Mesothelial cell of epicardium (in vitro differentiated cells): ENCODE measurements at regions not wholly inside any gene's neighbourhood (a gene's known extent, or its start where the extent isn't known, plus 50 kb on each side); places are given as distances from the start of the nearest gene placed in this dataset.

Experiments used
- DNase-seq, 2 experiments: peaks; one replicate each; pipeline ENCODE4 v3.0.0; 2021; ENCODE audit warnings: low spot score in 2 of 2; ENCODE audit not compliant: unreplicated experiment in 2 of 2
- H3K27ac Mint-ChIP-seq: 2 replicates; pipeline ENCODE4 v1.8.0; 2021; ENCODE audit warnings: mixed read lengths
- H3K27me3 Mint-ChIP-seq: 2 replicates; pipeline ENCODE4 v1.8.0; 2021; ENCODE audit warnings: low read depth, mixed read lengths
- H3K36me3 Mint-ChIP-seq: 2 replicates; pipeline ENCODE4 v1.8.0; 2021; ENCODE audit warnings: mixed read lengths
- H3K4me1 Mint-ChIP-seq: 2 replicates; pipeline ENCODE4 v1.8.0; 2021; ENCODE audit warnings: mixed read lengths
- H3K4me3 Mint-ChIP-seq: 2 replicates; pipeline ENCODE4 v1.8.0; 2021; ENCODE audit warnings: mild to moderate bottlenecking, moderate library complexity, mixed read lengths
- H3K9me3 Mint-ChIP-seq: 2 replicates; pipeline ENCODE4 v1.8.0; 2021; ENCODE audit warnings: mixed read lengths
- TF ChIP-seq, protein P1 (sequence below): fragments of 200-600 bp; sonication (generic); IDR thresholded peaks from one replicate; pipeline ENCODE4 v1.5.0; 2021; ENCODE audit warnings: antibody characterized with exemption; ENCODE audit not compliant: unreplicated experiment

DNA sequence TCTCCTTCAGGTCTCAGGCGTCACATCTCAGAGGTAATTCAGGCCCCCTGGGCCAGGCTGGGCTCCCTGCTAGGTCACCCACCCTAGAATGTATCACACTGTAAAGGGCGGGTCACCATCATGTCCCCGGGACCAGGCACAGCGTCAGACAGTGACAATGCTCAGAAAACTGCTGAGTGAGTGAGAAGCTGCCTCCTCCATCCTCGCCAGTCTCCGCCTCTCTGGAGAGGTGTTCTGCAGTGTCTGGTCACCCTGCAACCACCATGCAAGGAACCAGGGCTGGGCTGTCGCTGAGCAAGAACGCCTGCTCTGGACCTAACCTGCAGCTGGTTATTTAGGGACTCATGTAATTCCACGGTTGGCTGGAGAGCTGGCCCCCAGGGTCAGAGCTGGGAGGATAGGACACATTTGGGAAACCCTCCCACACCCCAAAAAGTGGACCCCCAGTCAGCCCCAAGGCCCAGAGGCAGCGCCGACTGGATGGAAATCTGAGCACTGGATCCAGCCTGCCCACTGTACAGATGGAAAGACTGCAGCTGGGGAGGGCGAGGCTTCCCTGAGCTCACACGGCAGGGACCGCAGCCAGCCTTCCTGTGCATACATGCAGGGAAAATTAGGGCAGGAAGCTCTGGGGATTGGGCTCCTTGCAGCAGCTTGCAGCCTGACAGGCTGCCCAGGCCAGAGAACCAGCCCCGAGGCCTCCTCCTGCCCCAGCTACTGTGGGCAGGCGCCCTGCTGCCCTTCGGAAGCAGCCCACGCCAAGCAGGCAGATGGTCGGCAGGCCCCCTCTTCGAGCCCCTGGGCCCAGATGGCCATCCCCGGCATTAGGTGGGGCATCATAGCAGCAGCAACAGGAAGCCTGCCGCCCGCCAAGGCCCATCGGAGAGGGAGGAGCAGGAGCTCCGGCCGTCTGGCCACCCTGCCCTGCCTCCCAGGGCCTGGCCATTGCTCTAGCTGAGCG, 105.4 kb upstream of the ZMIZ1 start:
- no peak for DNase-seq
- H3K4me1 Mint-ChIP-seq: peaks cover 34% of the 10 kb centered on the region
- H3K27me3 Mint-ChIP-seq: no peaks in the 10 kb centered on the region

DNA sequence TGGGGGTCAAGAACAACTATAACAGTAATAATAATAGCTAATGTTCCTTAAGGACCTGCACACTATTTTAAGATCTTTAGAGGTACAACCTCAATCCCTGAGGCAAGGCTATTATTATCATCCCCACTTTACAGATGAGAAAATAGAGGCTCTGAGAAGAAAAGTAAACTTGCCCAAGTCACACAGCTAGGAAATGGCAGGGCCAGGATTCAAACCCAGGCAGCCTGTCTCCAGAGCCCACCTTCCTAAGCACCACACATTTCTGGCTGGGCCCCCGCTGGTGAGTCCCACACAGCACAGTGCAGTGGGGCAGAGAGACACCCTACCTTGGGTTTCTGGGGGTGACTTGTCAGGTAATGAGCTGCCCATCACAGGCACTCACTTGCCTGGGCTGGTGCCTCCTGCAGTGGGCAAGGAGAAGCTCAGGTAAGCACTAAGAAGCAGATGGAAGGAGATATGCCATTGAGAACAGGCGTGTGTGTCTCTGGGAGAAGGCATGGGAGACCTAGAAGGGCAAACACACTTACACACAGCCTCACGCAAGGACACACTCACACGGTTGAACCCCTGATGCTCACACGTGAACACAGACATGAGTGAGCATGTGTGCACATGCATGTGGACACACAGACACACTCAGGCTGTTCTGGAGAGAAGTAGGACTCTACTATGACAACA, 104.4 kb upstream of the ZMIZ1 start:
- H3K4me3 Mint-ChIP-seq: no peak overlapping the region
- no peaks in the 10 kb centered on the region for H3K9me3 Mint-ChIP-seq

More for the DNA sequence above, 105.4 kb upstream of the ZMIZ1 start:
- TF ChIP-seq, protein P1, sequence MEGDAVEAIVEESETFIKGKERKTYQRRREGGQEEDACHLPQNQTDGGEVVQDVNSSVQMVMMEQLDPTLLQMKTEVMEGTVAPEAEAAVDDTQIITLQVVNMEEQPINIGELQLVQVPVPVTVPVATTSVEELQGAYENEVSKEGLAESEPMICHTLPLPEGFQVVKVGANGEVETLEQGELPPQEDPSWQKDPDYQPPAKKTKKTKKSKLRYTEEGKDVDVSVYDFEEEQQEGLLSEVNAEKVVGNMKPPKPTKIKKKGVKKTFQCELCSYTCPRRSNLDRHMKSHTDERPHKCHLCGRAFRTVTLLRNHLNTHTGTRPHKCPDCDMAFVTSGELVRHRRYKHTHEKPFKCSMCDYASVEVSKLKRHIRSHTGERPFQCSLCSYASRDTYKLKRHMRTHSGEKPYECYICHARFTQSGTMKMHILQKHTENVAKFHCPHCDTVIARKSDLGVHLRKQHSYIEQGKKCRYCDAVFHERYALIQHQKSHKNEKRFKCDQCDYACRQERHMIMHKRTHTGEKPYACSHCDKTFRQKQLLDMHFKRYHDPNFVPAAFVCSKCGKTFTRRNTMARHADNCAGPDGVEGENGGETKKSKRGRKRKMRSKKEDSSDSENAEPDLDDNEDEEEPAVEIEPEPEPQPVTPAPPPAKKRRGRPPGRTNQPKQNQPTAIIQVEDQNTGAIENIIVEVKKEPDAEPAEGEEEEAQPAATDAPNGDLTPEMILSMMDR: no peak
- Mint-ChIP-seq H3K9me3 (no peaks in the 10 kb centered on the region), H3K36me3 (no peaks in the 10 kb centered on the region), H3K27ac (no peak overlapping the region), H3K4me3 (no peak overlapping the region)

DNA sequence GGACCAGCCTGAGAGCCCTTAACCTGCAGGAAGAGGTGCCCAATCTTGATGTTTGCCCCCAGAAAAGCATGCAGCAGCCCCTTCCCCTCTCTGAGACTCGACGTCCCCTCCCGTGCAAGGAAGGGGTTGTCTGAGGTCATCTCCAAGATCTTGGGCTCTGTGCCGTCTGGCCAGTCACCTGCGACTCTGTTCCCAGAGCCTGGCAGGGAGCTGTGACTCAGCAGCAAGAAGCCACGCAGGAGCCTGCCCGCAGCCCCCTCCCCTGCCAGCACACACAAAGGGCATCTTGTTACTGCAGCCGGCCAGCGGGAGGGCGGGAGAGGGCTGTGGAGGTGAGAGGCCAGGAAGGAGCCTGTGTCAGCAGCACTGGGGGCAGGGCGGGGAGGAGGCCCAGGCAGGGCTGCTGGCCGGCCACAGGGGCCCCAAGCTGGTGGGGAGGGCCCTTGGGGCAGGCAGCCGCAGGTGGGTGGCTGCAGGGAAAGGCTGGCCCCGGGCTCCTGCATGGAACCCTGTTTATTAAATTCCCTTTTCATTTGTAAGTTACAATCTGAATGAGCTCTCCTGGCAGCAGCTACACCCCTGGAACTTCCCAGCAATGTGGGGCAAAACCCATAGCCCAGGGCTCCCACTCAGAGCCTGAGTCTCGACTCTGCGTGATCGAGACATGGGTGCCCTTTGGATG, 103.7 kb upstream of the ZMIZ1 start:
- no peak for DNase-seq
- H3K27ac Mint-ChIP-seq: no peak overlapping the region
- H3K4me1 Mint-ChIP-seq: peaks cover 26% of the 10 kb centered on the region
- no peak overlapping the region for H3K4me3 Mint-ChIP-seq
- TF ChIP-seq, protein P1: no peak
- H3K36me3 Mint-ChIP-seq: no peaks in the 10 kb centered on the region
- no peaks in the 10 kb centered on the region for H3K9me3 Mint-ChIP-seq
- no peaks in the 10 kb centered on the region for H3K27me3 Mint-ChIP-seq

More for the DNA sequence above, 104.4 kb upstream of the ZMIZ1 start:
- TF ChIP-seq, protein P1: no peak
- Mint-ChIP-seq H3K27me3 (no peaks in the 10 kb centered on the region), H3K27ac (no peak overlapping the region), H3K4me1 (peaks cover 33% of the 10 kb centered on the region), H3K36me3 (no peaks in the 10 kb centered on the region)
- no peak for DNase-seq

DNA sequence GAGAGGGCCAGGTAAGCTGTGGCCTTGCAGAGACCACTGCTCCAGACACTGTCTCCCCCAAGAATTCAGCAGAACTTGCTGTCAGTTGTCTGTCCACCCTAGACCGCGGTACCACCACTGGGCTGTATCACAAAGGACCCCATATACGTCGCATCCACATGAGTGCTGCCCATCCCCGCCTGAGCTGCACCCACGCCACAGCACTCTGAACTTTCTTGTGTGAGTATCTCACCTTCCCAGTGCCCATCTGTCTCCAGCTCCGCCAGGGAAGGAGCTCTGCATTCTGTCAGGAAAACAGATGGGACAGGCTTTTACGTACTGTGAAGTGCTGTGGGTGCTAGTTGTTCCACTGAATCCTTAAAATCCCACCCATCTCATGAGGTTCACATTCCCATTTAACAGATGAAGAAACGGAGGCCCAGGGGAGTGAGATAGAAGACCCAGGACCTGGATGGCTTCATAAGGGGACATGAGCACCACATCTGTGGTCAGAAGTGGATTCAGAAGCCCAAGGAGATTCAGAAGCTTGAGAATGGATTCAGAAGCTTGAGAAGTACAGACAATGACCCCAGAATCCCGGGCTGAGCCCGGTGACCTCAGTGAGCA, 102.5 kb upstream of the ZMIZ1 start:
- H3K27ac Mint-ChIP-seq: no peak overlapping the region
- no peaks in the 10 kb centered on the region for H3K27me3 Mint-ChIP-seq
- H3K9me3 Mint-ChIP-seq: no peaks in the 10 kb centered on the region
- TF ChIP-seq, protein P1: no peak
- H3K4me3 Mint-ChIP-seq: no peak overlapping the region
- no peaks in the 10 kb centered on the region for H3K36me3 Mint-ChIP-seq
- peaks cover 14% of the 10 kb centered on the region for H3K4me1 Mint-ChIP-seq
- DNase-seq: no peak

DNA sequence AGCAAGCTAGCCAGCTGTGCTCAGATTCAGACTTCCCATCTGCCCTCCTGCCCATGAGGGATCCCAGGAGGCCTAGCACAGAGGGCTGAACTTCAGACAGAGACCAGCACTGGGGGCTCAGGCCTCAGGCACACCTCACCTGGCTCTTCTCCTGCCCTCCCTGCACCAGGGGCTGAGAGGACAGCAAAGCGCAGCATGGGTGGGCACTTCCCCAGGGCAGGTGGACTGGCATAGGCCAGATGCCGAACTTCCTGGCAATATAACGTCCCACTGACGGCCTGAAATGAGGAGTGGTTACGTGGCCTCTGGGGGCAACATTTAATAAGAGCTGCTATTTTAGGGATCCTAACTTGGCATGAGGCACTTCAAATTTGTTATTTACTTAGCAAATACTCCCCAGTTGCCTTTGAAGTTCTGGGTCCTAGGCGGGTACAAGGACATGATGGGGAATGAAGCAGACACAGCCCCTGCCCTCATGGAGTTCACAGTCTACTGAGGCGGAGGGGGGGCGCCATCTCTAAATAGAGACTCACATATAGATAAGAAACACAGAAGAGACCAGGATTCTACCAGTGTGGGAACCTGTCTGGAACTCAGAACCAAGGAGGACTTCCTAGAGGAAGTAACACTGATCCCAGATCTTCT, 101.8 kb upstream of the ZMIZ1 start:
- TF ChIP-seq, protein P1: no peak
- H3K9me3 Mint-ChIP-seq: no peaks in the 10 kb centered on the region
- DNase-seq: no peak
- H3K4me1 Mint-ChIP-seq: peaks cover 7% of the 10 kb centered on the region
- no peaks in the 10 kb centered on the region for H3K27me3 Mint-ChIP-seq
- no peak overlapping the region for H3K27ac Mint-ChIP-seq
- H3K36me3 Mint-ChIP-seq: no peaks in the 10 kb centered on the region
- H3K4me3 Mint-ChIP-seq: no peak overlapping the region
